Immature natural killer cell (primary cell): ENCODE measurements at regions not wholly inside any gene's neighbourhood (a gene's known extent, or its start where the extent isn't known, plus 50 kb on each side); places are given as distances from the start of the nearest gene placed in this dataset.

ENCODE experiments used
- DNase-seq, 3 donors: peaks; one replicate each; pipeline ENCODE4 v3.0.0; 2022; ENCODE audit warnings: mixed read lengths in 1 of 3
- H3K27ac Mint-ChIP-seq, 6 donors: one replicate each; pipeline ENCODE4 v1.8.0; 2020; ENCODE audit warnings: mixed read lengths in 6 of 6, mild to moderate bottlenecking in 5 of 6, inconsistent platforms in 4 of 6, moderate library complexity in 3 of 6
- H3K27me3 Mint-ChIP-seq, 3 donors: one replicate each; pipeline ENCODE4 v1.8.0; 2020 to 2021; ENCODE audit warnings: low read depth in 3 of 3, mild to moderate bottlenecking in 3 of 3, mixed read lengths in 3 of 3, moderate library complexity in 3 of 3, inconsistent platforms in 1 of 3
- H3K36me3 Mint-ChIP-seq, 3 donors: one replicate each; pipeline ENCODE4 v1.8.0; 2020; ENCODE audit warnings: mixed read lengths in 3 of 3, inconsistent platforms in 2 of 3, mild to moderate bottlenecking in 2 of 3
- H3K4me1 Mint-ChIP-seq, 2 donors: one replicate each; pipeline ENCODE4 v1.8.0; 2020; ENCODE audit warnings: inconsistent platforms in 2 of 2, mild to moderate bottlenecking in 2 of 2, mixed read lengths in 2 of 2, moderate library complexity in 1 of 2
- H3K4me3 Mint-ChIP-seq, 5 donors: one replicate each; pipeline ENCODE4 v1.8.0; 2020; ENCODE audit warnings: mild to moderate bottlenecking in 5 of 5, mixed read lengths in 5 of 5, inconsistent platforms in 3 of 5, moderate library complexity in 3 of 5
- H3K9me3 Mint-ChIP-seq, 6 donors: one replicate each; pipeline ENCODE4 v1.8.0; 2020; ENCODE audit warnings: mild to moderate bottlenecking in 6 of 6, mixed read lengths in 6 of 6, inconsistent platforms in 4 of 6, moderate library complexity in 3 of 6

DNA sequence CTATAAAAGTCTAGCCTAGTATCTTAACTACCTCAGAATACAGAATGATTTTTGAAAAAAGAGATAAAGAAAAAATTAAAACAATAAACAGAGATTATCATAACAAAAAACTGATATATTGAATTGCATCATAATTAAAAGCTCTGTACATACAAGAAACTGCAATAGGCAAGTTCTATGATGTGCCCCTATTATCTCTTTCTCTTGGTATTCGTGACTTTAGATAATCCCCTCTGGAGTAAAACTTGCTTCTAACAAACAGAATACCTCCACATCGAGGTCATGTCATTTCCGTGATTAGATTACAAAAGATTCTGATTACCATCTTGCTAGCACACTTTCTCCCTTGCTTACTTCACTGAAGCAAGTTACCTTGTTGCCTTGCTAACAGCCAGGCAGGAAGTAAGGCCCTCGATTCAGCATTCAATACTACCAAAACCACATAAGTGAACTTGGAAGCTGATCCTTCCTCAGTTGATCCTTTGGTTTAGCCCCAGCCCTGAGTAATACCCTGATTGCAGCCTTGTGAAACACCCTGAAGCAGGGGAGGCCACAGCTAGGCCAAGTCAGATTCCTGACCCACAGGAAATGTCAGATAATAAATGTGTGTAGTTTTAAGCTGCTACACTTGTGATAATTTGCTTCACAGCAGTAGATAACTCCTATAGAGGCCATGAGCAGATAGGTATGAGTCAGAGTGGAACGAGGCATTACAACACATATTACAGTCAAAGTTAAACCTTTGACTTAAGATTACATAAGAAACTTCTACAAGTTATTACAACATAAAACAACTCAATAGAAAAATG, 53.7 kb upstream of the TMX4 start:
- Mint-ChIP-seq H3K4me1 (peaks cover 5 to 7% of the 10 kb centered on the region in 2 donors), H3K9me3 (no peaks in the 10 kb centered on the region), H3K36me3 (no peaks in the 10 kb centered on the region), H3K4me3 (no peak overlapping the region), H3K27ac (peak overlapping the region in 2 of 6 donors; percentile 8 to 10), H3K27me3 (peaks cover 0 to 4% (median 2%) of the 10 kb centered on the region in 3 donors)
- no peak for DNase-seq

DNA sequence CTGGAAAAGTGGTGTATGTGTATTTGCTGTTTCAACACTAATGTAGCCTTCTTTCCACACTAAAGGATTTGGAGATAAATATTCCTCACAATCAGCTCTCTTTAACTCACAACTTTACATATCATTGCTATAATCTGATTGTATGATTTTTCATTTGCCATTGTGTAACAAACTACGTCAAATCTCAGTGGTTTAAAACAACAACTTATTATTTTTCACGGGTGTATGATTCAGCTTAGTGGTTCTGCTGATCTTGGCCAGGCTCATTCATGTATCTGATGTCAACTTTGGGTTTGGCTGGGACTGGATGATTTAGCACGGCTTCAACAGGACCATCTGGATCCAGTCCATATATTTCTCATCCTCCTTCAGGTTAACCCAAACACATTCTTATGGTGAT, 55.4 kb upstream of the TMX4 start:
- Mint-ChIP-seq H3K27ac (no peak overlapping the region), H3K27me3 (peaks cover 0 to 4% (median 2%) of the 10 kb centered on the region in 3 donors), H3K36me3 (no peaks in the 10 kb centered on the region), H3K4me3 (no peak overlapping the region), H3K4me1 (peaks cover 5 to 7% of the 10 kb centered on the region in 2 donors), H3K9me3 (no peaks in the 10 kb centered on the region)
- no peak for DNase-seq

DNA sequence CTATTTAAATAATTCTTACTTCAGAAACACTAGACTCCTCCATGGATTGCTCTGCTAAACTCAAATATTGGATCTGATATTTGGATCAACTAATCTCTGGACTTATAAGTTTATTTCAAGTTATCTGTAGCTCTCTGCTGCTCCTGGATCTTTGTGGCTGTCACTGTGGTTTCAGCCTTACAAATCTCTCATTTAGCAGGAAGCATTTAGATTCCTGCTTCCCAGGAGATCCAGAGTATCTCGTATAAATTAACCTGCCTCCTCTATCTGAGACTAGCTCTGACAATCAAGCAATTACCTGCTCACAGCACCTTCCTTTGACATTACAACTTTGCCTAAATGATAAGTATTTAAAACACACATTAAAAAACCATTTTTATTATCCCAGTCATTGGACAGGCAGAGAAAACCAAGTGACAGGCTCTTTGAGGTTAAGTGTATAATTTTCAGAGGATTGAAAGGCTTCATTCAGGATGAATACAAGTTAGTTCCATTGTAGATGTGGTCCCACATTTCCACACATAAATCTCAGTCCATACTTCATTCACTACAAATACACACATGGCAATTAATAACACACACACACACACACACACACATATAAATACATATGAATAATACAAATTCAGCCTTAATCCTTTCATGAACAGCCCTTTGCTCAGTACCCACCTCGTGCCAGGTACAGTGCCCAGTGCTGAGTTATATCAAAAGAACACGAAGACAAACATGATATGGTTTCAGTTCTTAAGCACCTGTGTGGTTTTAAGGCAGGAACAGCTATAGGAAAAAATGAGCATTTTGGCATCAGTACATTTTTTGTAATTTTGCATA, 55.5 kb upstream of the PLCB1 start:
- Mint-ChIP-seq H3K4me1 (peaks cover 5 to 7% of the 10 kb centered on the region in 2 donors), H3K36me3 (no peaks in the 10 kb centered on the region), H3K27ac (no peak overlapping the region), H3K9me3 (peaks cover 0 to 1% (median 0%) of the 10 kb centered on the region in 6 donors), H3K4me3 (no peak overlapping the region), H3K27me3 (peaks cover 0 to 4% (median 0%) of the 10 kb centered on the region in 3 donors)
- no peak for DNase-seq

DNA sequence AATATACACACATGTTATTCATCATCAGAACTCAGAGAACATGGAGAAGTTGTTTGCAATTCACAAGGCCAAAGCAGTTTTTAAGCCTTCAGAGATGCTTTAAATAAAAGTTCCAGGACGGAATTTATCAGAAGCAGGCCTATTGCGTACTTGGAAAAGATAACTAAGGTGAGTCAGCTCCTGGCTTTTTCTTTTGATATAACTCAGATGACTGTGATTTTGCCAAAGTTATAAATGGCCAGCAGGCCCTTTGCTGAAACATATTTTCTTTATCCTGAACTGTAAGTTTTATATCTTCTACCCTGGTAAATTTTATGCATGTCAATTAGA, 55.0 kb upstream of the PLCB1 start:
- H3K27me3 Mint-ChIP-seq = peaks cover 0 to 4% (median 0%) of the 10 kb centered on the region in 3 donors

DNA sequence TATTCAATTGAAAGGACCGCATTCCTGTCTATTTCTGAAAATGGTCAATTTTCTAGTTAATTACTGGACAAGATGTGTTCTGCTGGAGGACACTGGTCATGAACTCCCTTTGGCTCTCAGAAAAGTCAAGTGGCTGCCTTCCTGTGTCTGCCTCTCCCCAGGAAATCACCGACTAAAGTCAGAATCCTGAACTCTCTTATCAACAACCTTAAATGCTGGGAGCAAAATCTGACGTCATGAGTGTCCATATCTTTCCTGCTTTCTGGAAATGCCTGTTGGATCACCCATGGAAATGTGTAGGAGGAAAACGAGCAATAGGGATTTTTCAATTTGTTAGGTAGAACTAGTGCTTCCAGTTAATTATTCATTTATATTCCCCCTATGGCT, 53.5 kb upstream of the PLCB1 start:
- peaks cover 1 to 2% of the 10 kb centered on the region in 2 donors for H3K4me1 Mint-ChIP-seq
- peaks cover 0 to 4% (median 0%) of the 10 kb centered on the region in 3 donors for H3K27me3 Mint-ChIP-seq
- peaks cover 0 to 1% (median 0%) of the 10 kb centered on the region in 6 donors for H3K9me3 Mint-ChIP-seq
- no peak for DNase-seq
- H3K27ac Mint-ChIP-seq = no peak overlapping the region
- no peak overlapping the region for H3K4me3 Mint-ChIP-seq
- H3K36me3 Mint-ChIP-seq = no peaks in the 10 kb centered on the region

More for the DNA sequence above, 55.0 kb upstream of the PLCB1 start:
- DNase-seq = no peak
- H3K27ac Mint-ChIP-seq = no peak overlapping the region
- H3K4me1 Mint-ChIP-seq = peaks cover 5 to 7% of the 10 kb centered on the region in 2 donors
- no peaks in the 10 kb centered on the region for H3K36me3 Mint-ChIP-seq
- peaks cover 0 to 1% (median 0%) of the 10 kb centered on the region in 6 donors for H3K9me3 Mint-ChIP-seq
- no peak overlapping the region for H3K4me3 Mint-ChIP-seq

DNA sequence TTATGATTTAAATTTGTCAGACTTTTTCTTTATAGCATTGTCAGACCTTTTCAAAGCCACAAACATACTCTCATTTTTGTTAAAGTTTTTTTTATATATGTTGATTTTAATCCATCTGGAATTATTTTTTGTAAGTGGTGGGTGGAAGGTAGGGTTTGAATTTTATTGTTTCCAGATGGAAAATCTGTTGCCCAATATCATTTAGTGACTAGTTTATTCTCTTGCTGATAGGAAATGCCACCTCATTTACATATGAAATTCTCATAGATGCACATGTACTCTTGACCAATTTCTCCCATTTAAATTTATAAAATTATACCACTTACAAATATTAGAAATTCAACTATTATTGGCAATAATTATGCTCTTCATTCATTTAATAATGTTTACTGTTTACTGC, 52.1 kb upstream of the PLCB1 start:
- Mint-ChIP-seq H3K4me1 (no peaks in the 10 kb centered on the region), H3K36me3 (no peaks in the 10 kb centered on the region), H3K4me3 (no peak overlapping the region), H3K9me3 (peaks cover 0 to 1% (median 0%) of the 10 kb centered on the region in 6 donors), H3K27me3 (peaks cover 0 to 4% (median 2%) of the 10 kb centered on the region in 3 donors), H3K27ac (no peak overlapping the region)
- no peak for DNase-seq

DNA sequence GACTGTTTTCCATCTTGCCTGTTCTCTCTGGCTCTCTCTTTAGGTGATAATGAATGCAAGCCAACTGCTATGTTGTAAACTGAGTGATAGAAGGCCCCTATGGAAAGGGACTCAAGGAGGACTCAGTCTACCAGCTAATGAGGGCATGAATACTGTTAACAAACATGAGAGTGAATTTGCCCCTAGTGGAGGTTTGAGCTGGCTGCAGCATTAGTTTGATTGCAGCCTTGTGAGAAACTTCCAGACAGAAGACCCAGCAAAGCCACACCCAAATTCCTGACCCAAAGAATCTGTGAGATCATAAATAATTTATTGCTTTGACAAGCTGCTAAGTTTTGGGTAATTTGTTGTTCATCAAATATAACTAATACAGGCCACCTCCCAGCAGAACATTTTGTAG, 50.0 kb upstream of the PLCB1 start:
- peaks cover 0 to 1% (median 0%) of the 10 kb centered on the region in 6 donors for H3K9me3 Mint-ChIP-seq
- H3K4me1 Mint-ChIP-seq = no peaks in the 10 kb centered on the region
- H3K27ac Mint-ChIP-seq = no peak overlapping the region
- peaks cover 2 to 10% (median 2%) of the 10 kb centered on the region in 3 donors for H3K27me3 Mint-ChIP-seq
- no peak overlapping the region for H3K4me3 Mint-ChIP-seq
- no peaks in the 10 kb centered on the region for H3K36me3 Mint-ChIP-seq
- no peak for DNase-seq
